GM18870 (cell line): ENCODE measurements at regions not wholly inside any gene's neighbourhood (a gene's known extent, or its start where the extent isn't known, plus 50 kb on each side); places are given as distances from the start of the nearest gene placed in this dataset.

Source experiments
- ATAC-seq: cut with Tn5 transposase; IDR thresholded peaks from one replicate; pipeline ENCODE4 v1.9.1; 2021; ENCODE audit warnings: moderate library complexity; ENCODE audit not compliant: unreplicated experiment

DNA sequence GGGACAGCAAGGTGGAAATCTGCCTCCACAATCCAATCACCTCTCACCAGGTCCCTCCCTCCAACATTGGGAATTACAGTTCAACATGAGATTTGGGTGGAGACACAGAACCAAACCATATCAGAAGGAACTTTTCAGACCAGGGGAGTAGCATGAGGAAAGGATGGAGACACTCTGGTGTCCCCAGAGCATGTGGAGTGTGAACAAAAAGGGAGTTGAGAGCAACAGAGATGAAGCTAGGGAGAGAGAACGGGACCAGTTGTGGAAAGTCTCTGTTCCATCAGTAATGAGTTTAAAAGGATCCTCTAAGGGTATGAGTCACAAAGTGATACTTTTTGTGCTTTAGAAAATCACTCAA is 382.0 kb downstream of the SFMBT2 start:
- ATAC-seq = no peak

DNA sequence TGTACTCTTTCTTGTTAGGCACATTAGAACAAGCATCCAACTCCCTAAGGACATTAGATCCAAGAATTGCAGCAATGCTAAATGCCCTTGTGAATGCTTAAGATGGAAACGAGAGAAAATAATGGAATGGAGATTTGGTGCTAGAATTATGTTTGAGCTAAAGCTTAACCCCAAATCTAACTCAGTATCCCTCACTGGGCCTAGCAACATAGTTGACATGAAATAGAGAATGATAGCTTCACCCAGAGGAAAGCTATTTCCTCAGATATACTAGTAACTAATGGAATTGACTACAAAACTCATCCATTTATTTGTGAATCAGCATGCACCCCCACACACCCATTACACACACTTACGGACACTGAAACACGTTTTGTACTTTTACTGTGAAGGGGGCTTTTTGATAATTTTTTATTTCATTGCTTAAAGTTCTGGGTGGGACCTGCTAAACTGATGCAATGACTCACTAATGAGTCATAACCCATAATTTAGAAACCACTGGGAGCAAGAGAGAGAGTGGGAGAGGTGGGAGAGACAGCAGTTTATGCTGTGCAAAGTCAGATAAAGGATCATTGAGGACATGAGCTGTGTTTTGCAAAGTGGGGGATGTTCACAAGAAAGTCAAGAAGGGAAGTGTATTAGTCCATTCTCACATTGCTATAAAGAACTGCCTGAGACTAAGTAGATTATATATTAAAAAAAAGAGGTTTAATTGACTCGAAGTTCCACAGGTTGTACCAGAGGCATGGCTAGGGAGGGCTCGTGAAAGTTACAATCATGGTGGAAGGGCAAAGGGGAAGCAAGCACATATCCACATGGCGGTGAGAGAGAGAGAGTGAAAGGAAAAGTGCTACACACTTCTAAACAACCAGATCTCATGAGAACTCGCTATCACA is 382.7 kb downstream of the SFMBT2 start:
- ATAC-seq = no peak

DNA sequence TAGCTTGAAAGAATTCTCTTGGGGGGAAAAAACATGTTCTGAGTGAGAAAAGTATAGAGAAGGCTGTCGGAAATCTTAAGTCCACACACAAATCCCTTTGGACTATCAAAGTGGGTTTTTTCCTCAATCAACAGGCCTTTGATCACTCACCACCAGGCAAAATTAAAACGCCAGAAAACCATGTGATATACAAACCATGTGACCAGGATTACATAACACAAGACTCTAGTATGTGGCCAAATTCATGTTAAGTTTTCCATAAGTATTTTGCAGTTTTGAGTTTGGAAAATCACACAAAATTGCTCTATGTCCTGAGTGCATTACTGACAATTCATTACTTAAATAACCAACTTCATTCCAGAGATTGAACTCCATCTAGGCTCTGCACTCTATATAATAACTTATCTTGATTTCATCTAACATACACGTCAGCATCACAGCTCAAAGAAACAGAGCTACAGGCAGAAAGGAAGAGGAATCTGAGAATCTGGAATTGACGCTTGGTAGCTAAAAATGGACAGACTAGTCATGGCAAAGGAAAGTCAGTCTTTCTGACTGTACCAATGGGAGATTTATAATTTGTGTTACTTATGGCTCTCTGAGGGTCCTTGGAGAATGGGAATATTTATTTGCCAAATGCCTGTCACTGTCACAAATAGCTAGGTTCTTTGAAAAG is 383.5 kb downstream of the SFMBT2 start:
- ATAC-seq = no peak

DNA sequence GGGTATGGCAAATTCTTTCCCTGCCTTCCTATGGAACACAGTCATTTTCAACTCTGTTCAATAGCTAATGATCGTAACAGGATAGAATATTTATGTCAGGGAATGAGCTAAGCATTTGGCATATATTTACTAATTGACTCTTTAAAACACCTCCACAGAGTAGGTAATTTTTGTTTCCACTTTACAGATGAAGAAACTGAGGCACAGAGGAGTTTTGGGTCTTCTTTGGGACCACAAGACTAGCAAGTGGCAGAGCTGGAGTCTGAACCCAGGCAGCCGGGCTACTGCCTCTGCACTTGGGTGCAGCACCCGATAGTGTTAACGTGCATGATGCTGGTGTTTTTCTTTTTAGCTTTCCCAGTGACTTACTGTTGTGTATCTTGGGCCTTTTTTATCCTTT is 384.0 kb downstream of the SFMBT2 start:
- no peak for ATAC-seq

DNA sequence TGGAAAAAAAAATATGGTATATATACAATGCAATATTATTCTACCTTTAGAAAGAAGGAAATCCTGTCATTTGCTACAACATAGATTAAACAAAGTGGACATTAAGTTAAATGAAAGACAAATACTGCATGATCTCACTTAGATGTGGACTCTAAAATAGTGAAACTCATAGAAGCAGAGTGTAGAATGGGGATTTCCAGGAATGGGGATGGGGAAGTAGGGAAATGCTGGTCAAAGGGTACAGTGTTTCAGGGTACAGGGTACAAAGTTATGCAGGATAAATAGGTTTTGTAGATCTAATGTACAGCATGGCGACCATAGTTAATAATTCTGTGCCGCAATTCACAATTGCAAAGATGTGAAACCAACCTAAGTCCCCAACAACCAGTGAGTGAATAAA is 385.5 kb downstream of the SFMBT2 start:
- ATAC-seq = no peak

DNA sequence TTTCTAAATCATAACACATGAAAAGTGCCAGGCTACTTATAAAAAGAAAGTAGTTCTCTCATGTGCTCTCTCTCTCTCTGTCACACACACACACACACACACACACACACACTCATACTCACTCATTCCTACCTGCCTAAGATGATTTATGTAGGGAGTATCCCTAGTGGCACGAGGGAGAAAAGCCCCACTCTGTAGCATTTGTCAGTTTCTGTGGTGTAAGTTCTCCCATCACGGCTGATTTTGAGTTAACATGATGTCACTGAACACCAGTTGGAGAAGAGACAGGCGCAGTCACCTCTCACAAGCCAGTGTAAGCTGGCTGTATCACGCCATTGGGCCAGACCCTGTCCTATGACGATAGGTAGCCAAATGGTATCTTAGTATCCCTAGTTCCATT is 395.4 kb downstream of the SFMBT2 start:
- ATAC-seq = no peak

DNA sequence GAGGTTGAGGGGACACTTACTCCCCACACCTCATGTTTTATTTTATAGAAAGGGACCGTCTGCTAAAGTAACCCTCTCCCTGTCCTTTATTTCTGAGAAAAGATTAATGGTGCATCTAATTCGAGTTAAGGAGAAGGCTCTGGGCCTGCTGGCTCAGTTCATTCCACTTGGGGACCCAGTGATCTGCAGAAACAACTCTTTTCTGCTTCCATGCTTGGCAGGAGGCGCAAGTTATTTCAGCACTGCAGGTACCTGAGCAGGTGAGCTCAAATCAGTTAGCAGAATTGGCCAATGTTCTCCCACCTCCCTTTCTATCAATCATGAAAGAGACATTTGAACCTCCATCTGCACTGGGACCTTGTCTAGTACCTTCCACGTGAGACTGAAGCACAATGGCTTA is 396.1 kb downstream of the SFMBT2 start:
- no peak for ATAC-seq

DNA sequence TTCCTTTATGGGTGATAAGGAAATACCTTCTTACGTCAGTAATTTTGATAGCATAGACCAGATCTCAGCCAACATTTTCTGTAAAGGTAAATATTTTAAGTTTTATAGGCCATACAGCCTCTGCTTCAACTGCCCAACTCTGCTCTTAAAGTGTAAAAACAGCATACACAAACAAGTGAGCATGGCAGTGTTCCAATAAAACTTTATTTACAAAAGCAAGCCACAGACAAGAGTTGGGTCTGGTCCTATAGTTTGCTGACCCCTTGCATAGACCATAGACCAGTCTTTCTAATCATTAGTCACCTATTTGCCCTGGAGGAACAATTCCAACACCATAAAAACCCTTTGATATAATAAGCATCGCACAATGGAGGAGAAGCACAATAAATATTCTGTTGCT is 398.8 kb downstream of the SFMBT2 start:
- no peak for ATAC-seq

DNA sequence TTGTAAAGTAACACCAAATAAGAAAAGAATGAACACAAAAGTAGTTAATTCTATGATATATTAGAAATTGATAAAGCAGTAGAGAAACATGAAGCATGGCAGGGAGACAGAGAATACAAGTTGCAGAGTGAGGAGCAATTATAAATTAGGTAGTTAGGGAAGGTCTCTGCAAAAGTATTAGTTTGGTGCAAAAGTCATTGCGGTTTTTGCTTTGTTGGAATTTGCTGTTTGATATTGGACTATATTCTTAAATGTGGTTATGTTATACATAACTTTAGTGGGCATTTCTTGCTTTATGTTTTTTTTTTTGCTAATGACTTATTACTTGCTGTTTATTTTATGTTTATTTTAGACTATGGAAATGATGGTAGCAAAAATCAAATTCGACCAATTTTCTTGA is 402.2 kb downstream of the SFMBT2 start:
- no peak for ATAC-seq

DNA sequence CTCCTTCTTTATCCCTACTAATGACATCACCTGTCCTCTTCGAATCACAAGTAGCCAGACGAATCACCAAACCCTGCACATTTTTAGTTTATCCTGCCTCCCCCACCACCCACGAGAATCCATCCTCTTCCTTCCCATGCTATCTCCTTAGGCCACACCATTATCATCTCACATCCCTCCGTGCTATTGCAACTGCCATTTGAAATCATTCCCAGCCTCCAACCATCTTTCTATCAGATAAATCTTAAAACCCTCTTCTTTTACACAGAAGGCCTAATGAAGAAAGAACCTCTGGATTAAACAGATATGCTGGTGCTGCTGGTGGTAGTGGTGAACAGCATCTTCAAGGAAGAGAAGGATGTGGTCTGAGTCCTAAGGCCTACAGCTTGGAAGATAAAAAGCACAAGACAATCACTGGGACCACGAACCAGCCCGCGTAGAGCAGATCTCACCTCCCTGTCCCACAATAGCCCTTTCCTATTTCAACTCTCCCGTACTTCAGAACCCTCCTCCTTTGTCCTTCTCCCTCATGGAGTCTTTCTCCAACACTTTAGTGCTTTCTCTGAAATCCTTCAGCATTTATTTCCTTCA is 403.1 kb downstream of the SFMBT2 start:
- ATAC-seq = no peak

DNA sequence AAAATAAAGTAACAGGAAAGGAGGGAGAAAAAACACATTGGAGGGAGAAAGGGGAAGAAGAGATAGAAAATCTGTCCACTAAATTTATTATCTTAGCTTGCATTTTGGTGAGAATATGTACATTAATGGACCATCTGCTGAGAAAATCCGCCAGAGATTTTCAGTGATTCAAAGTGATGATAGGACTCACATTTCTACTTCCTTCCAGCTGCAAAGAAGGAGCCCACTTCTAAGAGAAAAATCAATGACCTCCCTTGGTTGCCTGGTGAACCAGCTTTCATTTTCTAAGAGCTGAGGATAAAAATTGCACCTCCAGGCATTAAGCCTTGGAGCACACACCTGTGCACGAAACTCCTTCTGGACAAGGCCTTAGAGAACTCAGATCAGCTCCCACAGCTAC is 404.3 kb downstream of the SFMBT2 start:
- no peak for ATAC-seq

DNA sequence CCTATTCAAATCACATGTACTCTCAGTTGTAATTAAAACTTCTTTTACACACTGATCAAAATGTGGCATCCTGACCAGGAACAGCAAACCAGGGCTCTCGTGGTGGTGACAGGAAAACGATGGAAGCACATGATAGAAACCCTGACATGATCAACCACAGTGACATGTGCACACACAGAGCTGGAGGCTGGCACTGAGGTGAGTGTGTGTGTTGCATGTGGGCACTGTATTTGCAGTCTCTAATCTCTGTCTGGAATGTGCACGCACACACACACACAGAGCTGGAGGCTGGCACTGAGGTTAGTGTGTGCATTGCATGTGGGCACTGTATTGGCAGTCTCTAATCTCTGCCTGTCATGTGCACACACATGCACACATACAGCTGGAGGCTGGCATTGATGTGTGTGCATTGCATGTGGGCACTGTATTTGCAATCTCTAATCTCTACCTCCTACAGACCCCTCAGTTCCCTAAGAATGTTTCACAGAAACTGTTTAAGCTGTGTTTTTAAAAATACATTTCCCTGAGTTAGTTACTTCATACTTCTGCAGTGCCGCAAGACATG is 406.9 kb downstream of the SFMBT2 start:
- ATAC-seq = no peak

DNA sequence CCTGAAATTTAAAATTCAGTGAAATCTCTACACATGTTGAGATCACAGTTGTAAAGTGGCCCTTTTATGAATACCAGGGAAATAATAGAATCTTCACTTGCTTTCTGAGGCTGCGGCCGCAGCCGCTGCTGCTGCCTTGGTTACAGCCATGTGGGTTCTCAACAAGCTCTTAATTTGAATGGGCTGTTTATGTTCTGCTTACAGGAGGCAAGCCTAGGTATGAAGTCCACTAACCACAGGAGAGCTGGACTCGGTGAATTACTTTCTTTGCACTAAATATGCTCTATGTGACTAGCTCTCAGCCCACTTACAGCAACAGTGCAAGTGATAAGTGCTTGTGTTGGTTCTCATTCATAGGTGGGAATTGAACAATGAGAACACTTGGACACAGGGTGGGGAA is 410.8 kb downstream of the SFMBT2 start:
- ATAC-seq = no peak

DNA sequence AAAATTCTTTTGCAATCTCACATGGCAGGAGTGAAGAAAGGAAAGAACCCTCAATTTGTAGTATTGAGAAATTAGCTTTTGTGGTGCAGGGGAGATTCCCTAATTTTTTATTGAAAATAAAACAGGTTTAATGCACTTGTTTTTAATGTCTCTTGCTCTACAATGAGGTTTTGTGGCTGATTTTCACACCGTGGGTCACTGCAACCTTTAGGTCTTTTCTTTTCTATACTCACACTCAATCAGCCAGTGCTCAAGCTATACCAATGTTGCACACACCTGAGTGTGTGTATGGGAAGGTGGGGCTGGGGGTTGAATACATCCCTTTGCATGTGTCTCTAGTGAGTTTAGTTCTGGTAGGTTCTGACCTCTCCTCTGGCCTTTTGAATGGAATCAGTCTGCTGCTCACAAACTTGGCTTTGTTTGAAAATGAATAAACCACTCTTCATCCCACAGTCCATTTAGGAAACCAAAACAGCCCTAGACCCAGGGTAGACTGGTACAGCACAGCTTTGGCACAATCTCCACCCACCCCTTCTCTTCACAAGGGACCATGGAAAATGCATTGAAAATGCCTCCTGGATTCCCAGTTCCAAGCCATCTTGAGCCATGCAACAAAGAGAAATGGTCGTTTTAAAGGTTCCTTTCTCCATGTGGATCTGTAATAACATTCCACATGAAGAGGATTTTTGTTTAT is 411.5 kb downstream of the SFMBT2 start:
- ATAC-seq = no peak

DNA sequence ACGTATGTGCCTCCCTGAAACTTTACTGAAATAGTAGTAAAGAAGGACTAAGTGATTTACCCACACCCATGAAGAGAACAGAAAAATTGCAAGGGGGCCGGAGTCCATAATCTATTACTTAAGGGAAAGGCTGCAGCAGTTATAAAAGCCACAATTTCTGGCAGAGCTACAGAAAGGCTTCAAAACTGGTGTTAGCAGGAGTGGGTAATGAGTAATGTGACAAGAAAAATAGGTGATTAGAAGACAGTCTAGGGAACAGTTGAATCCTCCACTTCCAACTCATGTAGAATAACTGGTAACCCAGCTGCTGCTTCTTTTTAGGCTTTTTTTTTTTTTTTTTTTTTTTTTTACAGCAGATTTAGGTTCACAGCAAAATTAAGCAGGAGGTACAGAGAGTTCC is 413.3 kb downstream of the SFMBT2 start:
- ATAC-seq = no peak

DNA sequence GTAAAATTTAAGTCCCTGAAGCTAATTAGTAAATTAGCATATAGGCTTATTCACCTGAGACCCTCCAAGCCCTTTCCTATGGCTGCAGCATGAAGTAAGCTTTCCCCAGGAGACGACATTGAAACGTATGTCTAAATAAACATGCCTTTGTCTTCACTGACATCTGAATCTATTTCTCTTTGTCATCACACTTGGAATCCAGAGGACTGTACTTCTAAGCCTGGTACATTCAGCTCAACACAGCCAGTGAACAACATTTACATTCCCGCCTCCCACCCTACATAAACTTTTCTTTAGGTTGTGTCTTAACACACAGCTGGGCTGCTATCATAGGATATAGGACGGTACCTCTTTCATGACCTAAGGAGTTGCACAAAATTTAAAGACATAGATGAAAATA is 414.4 kb downstream of the SFMBT2 start:
- ATAC-seq = no peak

DNA sequence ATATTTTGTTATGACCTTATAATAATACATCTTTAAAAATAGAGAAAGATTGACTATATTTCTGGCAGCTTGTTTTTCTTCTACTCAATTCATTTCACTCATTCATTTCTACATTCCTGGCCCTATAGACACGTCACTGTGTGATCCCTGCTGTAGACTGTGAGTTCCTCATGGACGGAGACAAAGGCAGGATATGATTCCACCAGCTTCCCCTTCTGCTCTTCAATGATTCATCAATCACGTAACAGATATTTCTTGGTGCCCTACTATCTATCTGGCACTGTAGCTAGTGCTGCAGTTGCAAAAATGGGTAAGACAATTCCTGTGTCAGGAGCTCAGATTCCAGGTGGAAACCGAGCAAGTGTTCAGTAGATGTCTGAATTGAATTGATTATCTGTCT is 415.0 kb downstream of the SFMBT2 start:
- no peak for ATAC-seq

DNA sequence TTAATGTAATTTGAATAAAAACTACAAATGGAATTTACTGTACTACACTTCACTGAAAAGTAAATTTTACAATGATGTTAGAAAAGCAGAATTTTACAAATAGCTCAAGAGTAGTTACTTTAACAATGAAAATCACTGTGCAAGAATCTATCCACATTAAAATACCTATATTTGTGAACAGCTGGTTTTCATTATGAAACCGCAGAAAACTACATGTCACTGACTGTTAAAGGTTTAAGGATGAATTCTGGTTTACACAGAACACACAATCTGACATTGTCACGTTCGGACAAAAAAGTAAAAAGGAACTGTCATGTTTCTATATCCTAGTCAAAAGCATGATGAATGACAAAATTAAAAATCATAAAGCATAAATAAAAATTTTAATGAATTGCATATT is 415.3 kb upstream of the PRKCQ start:
- ATAC-seq = no peak

DNA sequence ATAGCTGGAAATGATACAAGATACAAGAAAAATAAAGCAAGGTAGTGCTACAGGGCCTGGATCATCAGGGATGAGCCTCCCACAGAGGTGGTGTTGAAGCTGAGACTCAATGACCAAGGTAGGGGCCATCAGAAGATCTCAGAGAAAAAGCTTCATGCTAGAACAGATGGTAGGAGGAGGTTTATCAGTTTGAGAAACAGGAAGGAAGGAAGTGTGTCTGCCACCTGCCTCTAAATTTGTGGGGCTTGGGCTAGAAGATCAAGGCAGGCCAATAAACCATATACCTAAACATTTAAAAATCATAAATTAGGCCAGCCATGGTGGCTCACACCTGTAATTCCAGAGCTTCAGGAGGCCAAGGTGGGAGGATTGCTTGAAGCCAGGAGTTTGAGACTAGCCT is 410.8 kb upstream of the PRKCQ start:
- no peak for ATAC-seq

DNA sequence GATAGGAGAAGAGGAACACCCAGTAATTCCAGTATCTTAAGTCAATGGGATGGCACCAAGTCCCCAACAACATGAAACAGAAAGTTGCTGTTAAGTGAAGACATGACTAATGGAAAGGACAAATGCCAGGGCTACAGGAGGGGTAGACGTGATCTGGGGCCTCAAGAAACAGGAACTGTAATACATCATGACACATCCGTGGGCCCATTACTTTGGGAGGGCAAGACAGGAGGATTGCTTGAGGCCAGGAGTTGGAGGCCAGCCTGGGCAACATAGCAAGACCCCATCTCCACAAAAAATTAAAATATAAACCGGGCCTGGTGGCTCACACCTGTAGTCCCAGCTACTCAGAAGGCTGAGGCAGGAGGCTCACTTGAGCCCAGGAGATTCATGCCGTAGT is 408.6 kb upstream of the PRKCQ start:
- ATAC-seq = no peak

DNA sequence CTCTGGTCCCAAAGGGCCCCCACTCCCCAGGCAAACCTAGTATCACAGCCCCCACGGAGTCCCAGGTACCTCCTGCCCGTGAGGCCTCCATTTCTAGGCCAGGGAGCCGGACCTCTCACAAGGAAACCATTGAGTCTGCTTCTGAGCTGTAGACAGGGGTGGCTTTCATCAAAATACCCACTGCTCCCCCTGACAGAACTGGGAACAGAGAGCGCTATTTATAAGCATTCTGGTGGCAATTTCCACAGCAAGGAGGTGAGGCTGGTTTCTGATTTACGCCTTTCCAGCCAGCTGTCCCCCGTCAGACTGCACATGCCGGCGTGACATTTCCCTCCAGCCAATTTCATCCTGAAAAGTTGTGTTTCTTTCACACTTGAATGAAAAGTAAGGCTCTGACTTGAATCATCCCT is 407.5 kb upstream of the PRKCQ start:
- ATAC-seq = no peak
